DOHH2 (cell line): ENCODE measurements at regions not wholly inside any gene's neighbourhood (a gene's known extent, or its start where the extent isn't known, plus 50 kb on each side); places are given as distances from the start of the nearest gene placed in this dataset.
"Not testable (repeated sequence)": the region's sequence is repeated elsewhere in the genome, so short reads cannot be mapped to it uniquely, and the experiment has no call there.

Experiments used
- H3F3A ChIP-seq: fragments of 200-600 bp; sonication (generic), shearing (Covaris generic); 2 replicates; pipeline ENCODE4 v1.6.0; 2016; ENCODE audit warnings: antibody characterized with exemption, mild to moderate bottlenecking; ENCODE audit not compliant: control insufficient read depth, insufficient read depth
- H3K27ac ChIP-seq: fragments of 200-600 bp; sonication (generic); 2 replicates; pipeline ENCODE4 v1.5.1; 2014; ENCODE audit warnings: low read depth, mild to moderate bottlenecking, low read length, moderate library complexity
- H3K27me3 ChIP-seq: fragments of 200-600 bp; sonication (generic); 2 replicates; pipeline ENCODE4 v1.6.1; 2014; ENCODE audit warnings: mild to moderate bottlenecking, low read length, mixed read lengths; ENCODE audit not compliant: control insufficient read depth
- H3K36me3 ChIP-seq: fragments of 200-600 bp; sonication (generic); 2 replicates; pipeline ENCODE4 v1.6.1; 2014; ENCODE audit warnings: mild to moderate bottlenecking, low read length, moderate library complexity, mixed read lengths; ENCODE audit not compliant: control insufficient read depth
- H3K4me1 ChIP-seq: fragments of 200-600 bp; sonication (generic); 2 replicates; pipeline ENCODE4 v1.6.1; 2014; ENCODE audit warnings: mild to moderate bottlenecking, low read length, mixed read lengths; ENCODE audit not compliant: control insufficient read depth
- H3K4me2 ChIP-seq: fragments of 200-600 bp; sonication (generic); 2 replicates; pipeline ENCODE4 v1.6.0; 2014; ENCODE audit warnings: mild to moderate bottlenecking, low read length, moderate library complexity
- H3K4me3 ChIP-seq: fragments of 200-600 bp; sonication (generic); 2 replicates; pipeline ENCODE4 v1.5.1; 2014; ENCODE audit warnings: mild to moderate bottlenecking, low read length, mixed read lengths
- H3K79me2 ChIP-seq: fragments of 200-600 bp; sonication (generic); 2 replicates; pipeline ENCODE4 v1.6.1; 2014; ENCODE audit warnings: mild to moderate bottlenecking, low read length, mixed read lengths; ENCODE audit not compliant: control insufficient read depth
- H3K9me2 ChIP-seq: fragments of 200-600 bp; sonication (generic); replicated peaks from 2 replicates; pipeline ENCODE4 v1.6.1; 2014; ENCODE audit warnings: mild to moderate bottlenecking, low read length, mixed read lengths; ENCODE audit not compliant: control insufficient read depth
- H3K9me3 ChIP-seq: fragments of 200-600 bp; sonication (generic); 2 replicates; pipeline ENCODE4 v1.6.1; 2014; ENCODE audit warnings: antibody characterized with exemption, low read length, mixed read lengths; ENCODE audit not compliant: control insufficient read depth, insufficient read depth
- H4K20me1 ChIP-seq: fragments of 200-600 bp; sonication (generic); 2 replicates; pipeline ENCODE4 v1.6.0; 2014; ENCODE audit warnings: low read depth, mild to moderate bottlenecking, antibody characterized with exemption, low read length, moderate library complexity; ENCODE audit not compliant: control insufficient read depth, insufficient read depth
- EZH2phosphoT487 ChIP-seq: fragments of 200-600 bp; sonication (generic); IDR thresholded peaks from 2 replicates; pipeline ENCODE4 v1.6.1; 2017; ENCODE audit warnings: borderline replicate concordance, mild to moderate bottlenecking, antibody characterized with exemption, low read length, moderate library complexity, mixed read lengths
- TF ChIP-seq, protein P1 (sequence below): fragments of 200-600 bp; sonication (generic); IDR thresholded peaks from one replicate; pipeline ENCODE4 v1.5.1; 2014; ENCODE audit warnings: antibody characterized with exemption, mild to moderate bottlenecking, low read depth, low read length; ENCODE audit not compliant: poor library complexity, severe bottlenecking

DNA sequence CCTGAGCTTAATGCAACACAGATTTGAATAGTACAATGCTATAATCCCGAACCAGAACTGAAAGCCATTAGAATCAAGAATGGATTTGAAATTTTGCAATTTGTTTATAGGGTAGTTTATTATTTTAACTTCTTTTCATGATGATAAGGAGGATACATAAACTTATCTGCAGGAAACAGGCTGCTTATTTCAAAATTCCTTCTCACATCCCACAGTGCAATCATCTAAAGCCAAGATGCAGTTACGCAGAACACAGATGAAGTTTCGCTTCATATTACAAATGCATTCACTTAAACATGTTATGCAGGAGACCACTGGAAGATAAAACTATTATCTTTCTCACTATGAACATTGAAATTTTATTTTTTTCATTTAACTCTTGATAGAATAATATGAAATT, 1019.6 kb downstream of the PLA2G4A start:
- Histone ChIP-seq H3K9me2 (no peaks in the 10 kb centered on the region), H3K27me3 (no peaks in the 10 kb centered on the region)

DNA sequence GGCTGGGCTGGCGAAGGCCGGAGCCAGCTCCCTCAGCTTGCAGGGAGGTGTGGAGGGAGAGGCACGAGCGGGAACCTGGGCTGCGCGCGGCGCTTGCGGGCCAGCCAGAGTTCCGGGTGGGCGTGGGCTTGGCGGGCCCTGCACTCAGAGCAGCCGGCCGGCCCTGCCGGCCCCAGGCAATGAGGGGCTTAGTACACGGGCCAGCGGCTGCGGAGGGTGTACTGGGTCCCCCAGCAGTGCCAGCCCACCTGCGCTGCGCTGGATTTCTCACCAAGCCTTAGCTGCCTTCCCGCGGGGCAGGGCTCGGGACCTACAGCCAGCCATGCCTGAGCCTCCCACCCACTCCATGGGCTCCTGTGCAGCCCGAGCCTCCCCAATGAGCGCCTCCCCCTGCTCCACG, 1021.4 kb downstream of the PLA2G4A start:
- H3K4me1 ChIP-seq, H3K27ac ChIP-seq, H3K27me3 ChIP-seq, H3K9me2 ChIP-seq, H3K9me3 ChIP-seq, H3K4me2 ChIP-seq, H3K79me2 ChIP-seq, H4K20me1 ChIP-seq, H3K36me3 ChIP-seq, H3F3A ChIP-seq, H3K4me3 ChIP-seq: not testable (repeated sequence)

More for the DNA sequence above, 1019.6 kb downstream of the PLA2G4A start:
- TF ChIP-seq, protein P1, sequence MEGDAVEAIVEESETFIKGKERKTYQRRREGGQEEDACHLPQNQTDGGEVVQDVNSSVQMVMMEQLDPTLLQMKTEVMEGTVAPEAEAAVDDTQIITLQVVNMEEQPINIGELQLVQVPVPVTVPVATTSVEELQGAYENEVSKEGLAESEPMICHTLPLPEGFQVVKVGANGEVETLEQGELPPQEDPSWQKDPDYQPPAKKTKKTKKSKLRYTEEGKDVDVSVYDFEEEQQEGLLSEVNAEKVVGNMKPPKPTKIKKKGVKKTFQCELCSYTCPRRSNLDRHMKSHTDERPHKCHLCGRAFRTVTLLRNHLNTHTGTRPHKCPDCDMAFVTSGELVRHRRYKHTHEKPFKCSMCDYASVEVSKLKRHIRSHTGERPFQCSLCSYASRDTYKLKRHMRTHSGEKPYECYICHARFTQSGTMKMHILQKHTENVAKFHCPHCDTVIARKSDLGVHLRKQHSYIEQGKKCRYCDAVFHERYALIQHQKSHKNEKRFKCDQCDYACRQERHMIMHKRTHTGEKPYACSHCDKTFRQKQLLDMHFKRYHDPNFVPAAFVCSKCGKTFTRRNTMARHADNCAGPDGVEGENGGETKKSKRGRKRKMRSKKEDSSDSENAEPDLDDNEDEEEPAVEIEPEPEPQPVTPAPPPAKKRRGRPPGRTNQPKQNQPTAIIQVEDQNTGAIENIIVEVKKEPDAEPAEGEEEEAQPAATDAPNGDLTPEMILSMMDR, result no peak
- TF ChIP-seq EZH2phosphoT487, result no peak
- H3K4me3 ChIP-seq, result no peak overlapping the region
- H3K36me3 ChIP-seq, result no peaks in the 10 kb centered on the region
- no peaks in the 10 kb centered on the region for H3K79me2 ChIP-seq
- H3F3A ChIP-seq, result no peaks in the 10 kb centered on the region
- no peaks in the 10 kb centered on the region for H3K4me1 ChIP-seq
- H4K20me1 ChIP-seq, result no peaks in the 10 kb centered on the region
- no peaks in the 10 kb centered on the region for H3K9me3 ChIP-seq
- H3K4me2 ChIP-seq, result no peak overlapping the region
- H3K27ac ChIP-seq, result no peak overlapping the region

DNA sequence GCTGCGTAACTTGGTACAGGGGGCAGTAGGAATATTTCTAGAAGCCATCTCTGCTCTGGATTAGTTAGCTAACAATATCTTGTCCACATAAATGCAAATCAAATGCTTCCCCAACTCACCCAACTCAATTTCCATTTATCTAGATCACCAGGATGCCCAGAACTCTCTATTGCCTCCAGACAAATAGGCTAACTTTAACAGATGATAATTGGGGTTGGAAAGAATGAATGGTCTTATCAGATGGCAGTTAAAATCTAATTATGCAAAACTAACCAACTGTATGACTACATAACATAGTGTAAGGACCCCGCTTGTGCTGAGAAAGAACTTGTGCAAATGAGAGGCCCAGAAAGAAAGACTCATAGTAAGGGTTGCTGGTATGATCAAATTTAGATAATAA, 1024.8 kb downstream of the PLA2G4A start:
- H4K20me1 ChIP-seq, result no peaks in the 10 kb centered on the region
- H3K36me3 ChIP-seq, result no peaks in the 10 kb centered on the region
- H3K4me3 ChIP-seq, result no peak overlapping the region
- H3K27ac ChIP-seq, result no peak overlapping the region
- H3K9me2 ChIP-seq, result no peaks in the 10 kb centered on the region
- no peak overlapping the region for H3K4me2 ChIP-seq
- H3F3A ChIP-seq, result no peaks in the 10 kb centered on the region
- no peaks in the 10 kb centered on the region for H3K79me2 ChIP-seq
- no peak for TF ChIP-seq EZH2phosphoT487
- TF ChIP-seq, protein P1, result no peak
- H3K4me1 ChIP-seq, result no peaks in the 10 kb centered on the region
- H3K27me3 ChIP-seq, result no peaks in the 10 kb centered on the region
- no peaks in the 10 kb centered on the region for H3K9me3 ChIP-seq

DNA sequence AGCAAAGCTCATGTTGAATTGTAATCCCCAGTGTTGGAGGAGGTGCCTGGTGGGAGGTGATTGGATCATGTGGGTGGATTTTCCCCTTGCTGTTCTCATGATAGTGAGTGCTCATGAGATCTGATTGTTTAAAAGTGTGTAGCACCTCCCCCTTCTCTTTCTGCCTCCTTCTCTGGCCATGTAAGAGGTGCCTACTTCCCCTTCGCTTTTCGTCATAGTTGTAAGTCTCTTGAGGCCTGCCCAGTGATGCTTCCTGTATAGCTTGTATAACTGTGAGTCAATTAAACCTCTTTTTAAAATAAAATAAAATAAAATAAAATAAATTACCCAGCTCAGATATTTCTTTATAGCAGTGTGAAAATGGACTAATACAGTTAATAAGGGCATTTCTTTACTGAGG, 1025.7 kb downstream of the PLA2G4A start:
- Histone ChIP-seq H3K4me1 (no peaks in the 10 kb centered on the region), H3K9me3 (no peaks in the 10 kb centered on the region), H3K4me2 (no peak overlapping the region), H3F3A (no peaks in the 10 kb centered on the region), H3K36me3 (no peaks in the 10 kb centered on the region), H3K27ac (no peak overlapping the region), H4K20me1 (no peaks in the 10 kb centered on the region), H3K9me2 (no peaks in the 10 kb centered on the region), H3K4me3 (no peak overlapping the region), H3K79me2 (no peaks in the 10 kb centered on the region), H3K27me3 (no peaks in the 10 kb centered on the region)
- no peak for TF ChIP-seq EZH2phosphoT487
- TF ChIP-seq, protein P1, result no peak
